ENCODE measurements at regions not wholly inside any gene's neighbourhood (a gene's known extent, or its start where the extent isn't known, plus 50 kb on each side); places are given as distances from the start of the nearest gene placed in this dataset.

DNA sequence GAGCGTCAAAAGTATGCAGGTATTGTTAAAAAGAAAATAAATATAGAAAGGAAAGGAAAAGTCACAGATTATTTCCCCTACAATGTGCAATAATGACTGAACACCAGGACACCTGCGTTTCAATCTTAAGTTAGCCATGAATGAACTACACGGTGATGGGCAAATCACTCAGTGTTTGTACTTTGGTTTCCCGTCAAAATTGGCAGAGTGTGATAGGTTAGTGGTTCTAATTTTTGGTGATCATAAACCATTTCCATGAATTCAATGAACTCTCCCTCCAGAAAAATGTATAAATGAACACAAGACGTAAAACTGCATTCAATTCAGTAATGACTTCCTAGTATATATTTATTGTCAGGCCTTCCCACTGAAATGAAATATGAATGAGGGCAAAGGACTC is 59.0 kb upstream of the ITGA1 start:
- Mint-ChIP-seq H3K27ac (peak overlapping the region in 2 of 3 experiments; percentile 38 to 52), H3K4me3 (no peak overlapping the region), H3K9me3 (peaks cover 12% of the 10 kb centered on the region), H3K27me3 (ENCODE audit: low read depth) (no peaks in the 10 kb centered on the region), H3K36me3 (ENCODE audit: low read depth) (no peaks in the 10 kb centered on the region), H3K4me1 (peaks cover 16% of the 10 kb centered on the region)
- TF ChIP-seq, protein P1, sequence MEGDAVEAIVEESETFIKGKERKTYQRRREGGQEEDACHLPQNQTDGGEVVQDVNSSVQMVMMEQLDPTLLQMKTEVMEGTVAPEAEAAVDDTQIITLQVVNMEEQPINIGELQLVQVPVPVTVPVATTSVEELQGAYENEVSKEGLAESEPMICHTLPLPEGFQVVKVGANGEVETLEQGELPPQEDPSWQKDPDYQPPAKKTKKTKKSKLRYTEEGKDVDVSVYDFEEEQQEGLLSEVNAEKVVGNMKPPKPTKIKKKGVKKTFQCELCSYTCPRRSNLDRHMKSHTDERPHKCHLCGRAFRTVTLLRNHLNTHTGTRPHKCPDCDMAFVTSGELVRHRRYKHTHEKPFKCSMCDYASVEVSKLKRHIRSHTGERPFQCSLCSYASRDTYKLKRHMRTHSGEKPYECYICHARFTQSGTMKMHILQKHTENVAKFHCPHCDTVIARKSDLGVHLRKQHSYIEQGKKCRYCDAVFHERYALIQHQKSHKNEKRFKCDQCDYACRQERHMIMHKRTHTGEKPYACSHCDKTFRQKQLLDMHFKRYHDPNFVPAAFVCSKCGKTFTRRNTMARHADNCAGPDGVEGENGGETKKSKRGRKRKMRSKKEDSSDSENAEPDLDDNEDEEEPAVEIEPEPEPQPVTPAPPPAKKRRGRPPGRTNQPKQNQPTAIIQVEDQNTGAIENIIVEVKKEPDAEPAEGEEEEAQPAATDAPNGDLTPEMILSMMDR (IDR thresholded peaks at IDR 0.05; ENCODE audit: unreplicated experiment in 3 of 3): no peak

DNA sequence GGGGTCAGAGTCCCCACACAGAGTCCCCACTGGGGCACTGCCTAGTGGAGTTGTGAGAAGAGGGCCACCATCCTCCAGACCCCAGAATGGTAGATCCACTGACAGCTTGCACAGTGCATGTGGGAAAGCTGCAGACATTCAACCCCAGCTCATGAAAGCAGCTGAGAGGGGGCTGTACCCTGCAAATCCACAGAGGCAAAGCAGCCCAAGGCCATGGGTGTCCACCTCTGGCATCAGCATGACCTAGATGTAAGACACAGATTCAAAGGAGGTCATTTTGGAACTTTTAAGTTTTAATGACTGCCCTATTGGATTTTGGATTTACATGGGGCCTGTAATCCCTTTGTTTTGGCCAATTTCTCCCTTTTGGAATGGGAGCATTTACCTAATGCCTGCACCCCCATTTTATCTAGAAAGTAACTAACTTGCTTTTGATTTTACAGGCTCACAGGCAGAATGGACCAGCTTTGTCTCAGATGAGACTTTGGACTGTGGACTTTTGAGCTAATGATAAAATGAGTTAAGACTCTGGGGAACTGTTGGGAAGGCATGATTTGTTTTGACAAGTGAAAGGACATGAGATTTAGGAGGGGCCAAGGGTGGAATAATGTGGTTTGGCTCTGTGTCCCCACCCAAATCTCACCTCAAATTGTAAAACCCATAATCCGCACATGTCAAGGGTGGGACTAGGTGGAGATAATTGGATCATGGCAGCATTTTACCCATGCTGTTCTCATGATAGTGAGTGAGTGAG is 56.3 kb upstream of the ITGA1 start:
- no peak overlapping the region for H3K4me3 Mint-ChIP-seq
- peaks cover 8% of the 10 kb centered on the region for H3K9me3 Mint-ChIP-seq
- TF ChIP-seq, protein P1 (IDR thresholded peaks at IDR 0.05; ENCODE audit: unreplicated experiment in 3 of 3): no peak
- no peaks in the 10 kb centered on the region for H3K27me3 Mint-ChIP-seq (ENCODE audit: low read depth)
- peaks cover 11% of the 10 kb centered on the region for H3K4me1 Mint-ChIP-seq
- peak overlapping the region in 1 of 3 experiments; percentile 25 for H3K27ac Mint-ChIP-seq
- H3K36me3 Mint-ChIP-seq (ENCODE audit: low read depth): no peaks in the 10 kb centered on the region

- peaks cover 5% of the 10 kb centered on the region for H3K4me1 Mint-ChIP-seq
- no peaks in the 10 kb centered on the region for H3K36me3 Mint-ChIP-seq (ENCODE audit: low read depth)
- TF ChIP-seq, protein P1 (IDR thresholded peaks at IDR 0.05; ENCODE audit: unreplicated experiment in 3 of 3): no peak
- no peaks in the 10 kb centered on the region for H3K27me3 Mint-ChIP-seq (ENCODE audit: low read depth)
- H3K27ac Mint-ChIP-seq: no peak overlapping the region
- peaks cover 11% of the 10 kb centered on the region for H3K9me3 Mint-ChIP-seq
- H3K4me3 Mint-ChIP-seq: no peak overlapping the region
Observed at GRCh38 chr5:52734557-52734956, 53.2 kb upstream of the ITGA1 start.

DNA sequence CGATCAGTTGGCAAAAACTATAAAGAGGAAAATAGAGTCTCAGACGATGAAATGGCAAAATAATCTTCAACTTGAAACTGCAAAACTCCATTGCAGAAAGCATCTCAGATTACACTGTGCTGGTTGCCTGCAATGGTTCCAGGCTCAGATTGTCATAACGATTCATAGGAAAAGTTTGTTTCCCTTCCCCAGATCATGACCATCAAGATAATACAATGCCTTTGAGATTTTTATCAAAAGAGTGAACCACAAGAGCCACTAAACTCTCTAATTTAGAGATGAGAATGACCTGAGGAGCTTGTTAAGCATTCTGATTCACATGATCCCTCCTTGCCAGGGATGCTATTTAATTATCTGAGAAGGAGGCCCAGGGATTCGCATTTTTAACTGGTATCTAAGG is 52.6 kb upstream of the ITGA1 start:
- TF ChIP-seq, protein P1 (IDR thresholded peaks at IDR 0.05; ENCODE audit: unreplicated experiment in 3 of 3): no peak
- no peak overlapping the region for H3K27ac Mint-ChIP-seq
- peaks cover 5% of the 10 kb centered on the region for H3K4me1 Mint-ChIP-seq
- H3K27me3 Mint-ChIP-seq (ENCODE audit: low read depth): no peaks in the 10 kb centered on the region
- H3K36me3 Mint-ChIP-seq (ENCODE audit: low read depth): no peaks in the 10 kb centered on the region
- H3K4me3 Mint-ChIP-seq: no peak overlapping the region
- peaks cover 7% of the 10 kb centered on the region for H3K9me3 Mint-ChIP-seq

Data from nephron (organoid).